Muscle of back (tissue), 3 donors: ENCODE measurements at regions not wholly inside any gene's neighbourhood (a gene's known extent, or its start where the extent isn't known, plus 50 kb on each side); places are given as distances from the start of the nearest gene placed in this dataset.

Source experiments
- DNase-seq, 3 donors: peaks; one replicate each; pipeline versions ENCODE4 v3.0.0 to v3.0.0-alpha.2; 2013

DNA sequence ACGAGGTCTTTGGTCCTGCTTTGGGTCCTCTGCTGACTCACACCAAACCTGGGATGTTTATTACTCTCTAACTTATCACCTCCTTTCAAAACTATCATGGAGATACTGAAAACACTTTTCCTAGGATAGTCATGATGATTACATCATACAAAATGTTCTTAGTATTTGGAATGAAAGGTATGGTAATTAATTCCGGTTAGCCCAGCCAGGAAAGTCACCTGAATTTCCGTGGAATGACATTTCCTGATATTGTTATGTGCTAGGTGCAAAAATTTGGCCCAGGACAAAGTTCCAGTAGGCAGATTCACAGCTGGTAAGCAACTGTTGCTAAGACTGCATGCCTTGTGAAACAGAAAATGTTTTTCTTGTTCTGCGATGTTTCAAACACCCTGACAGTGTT lies 203.4 kb downstream of the ZNF648 start:
- DNase-seq: no peak
